Liver (tissue), 8 donors: ENCODE measurements at regions not wholly inside any gene's neighbourhood (a gene's known extent, or its start where the extent isn't known, plus 50 kb on each side); places are given as distances from the start of the nearest gene placed in this dataset.

ENCODE experiments used
- DNase-seq: peaks from one replicate; pipeline ENCODE4 v3.0.0-alpha.2; 2017; ENCODE audit warnings: low spot score
- H3K27ac ChIP-seq, 2 donors: one replicate each; pipeline ENCODE4 v1.7.0; 2013; ENCODE audit warnings: inconsistent platforms in 2 of 2, low read length in 2 of 2, control low read depth in 1 of 2, low read depth in 1 of 2, mild to moderate bottlenecking in 1 of 2
- H3K27me3 ChIP-seq, 4 donors: one replicate each; pipeline versions ENCODE4 v1.6.1 to v1.7.0; 2013; ENCODE audit warnings: low read length in 3 of 4, inconsistent platforms in 1 of 4, mild to moderate bottlenecking in 1 of 4, moderate library complexity in 1 of 4; ENCODE audit not compliant: control insufficient read depth in 4 of 4, insufficient read depth in 4 of 4
- H3K36me3 ChIP-seq, 4 donors: one replicate each; pipeline versions ENCODE4 v1.6.1 to v1.7.0; 2013; ENCODE audit warnings: low read length in 3 of 4, mild to moderate bottlenecking in 3 of 4, low read depth in 1 of 4, moderate library complexity in 1 of 4; ENCODE audit not compliant: control insufficient read depth in 4 of 4, insufficient read depth in 3 of 4
- H3K4me1 ChIP-seq, 4 donors: one replicate each; pipeline versions ENCODE4 v1.6.1 to v1.7.0; 2013; ENCODE audit warnings: low read length in 3 of 4, mild to moderate bottlenecking in 3 of 4, moderate library complexity in 1 of 4; ENCODE audit not compliant: control insufficient read depth in 4 of 4, insufficient read depth in 4 of 4
- H3K4me3 ChIP-seq, 3 donors: one replicate each; pipeline versions ENCODE4 v1.6.1 to v1.7.0; 2013; ENCODE audit warnings: low read length in 3 of 3, control low read depth in 1 of 3, low read depth in 1 of 3, mild to moderate bottlenecking in 1 of 3
- H3K9ac ChIP-seq, 2 donors: one replicate each; pipeline ENCODE4 v1.7.0; 2013; ENCODE audit warnings: low read length in 2 of 2, mild to moderate bottlenecking in 2 of 2, moderate library complexity in 2 of 2, control low read depth in 1 of 2, low read depth in 1 of 2
- H3K9me3 ChIP-seq, 4 donors: one replicate each; pipeline versions ENCODE4 v1.6.1 to v1.7.0; 2013; ENCODE audit warnings: low read length in 3 of 4; ENCODE audit not compliant: control insufficient read depth in 4 of 4
- EGR1 ChIP-seq, 2 donors: IDR thresholded peaks; 2 replicates each; pipeline ENCODE4 v1.6.1; 2016 to 2018; ENCODE audit warnings: antibody characterized with exemption in 2 of 2, low read depth in 2 of 2
- FOXA1 ChIP-seq: IDR thresholded peaks from 2 replicates; pipeline ENCODE4 v1.6.1; 2016; ENCODE audit warnings: antibody characterized with exemption
- FOXA2 ChIP-seq: IDR thresholded peaks from 2 replicates; pipeline ENCODE4 v1.6.1; 2016; ENCODE audit warnings: antibody characterized with exemption
- GABPA ChIP-seq, 2 donors: IDR thresholded peaks in 1 of 2; conservative IDR thresholded peaks in 1 of 2; 2 replicates each; pipeline ENCODE4 v1.6.1; 2016; ENCODE audit warnings: antibody characterized with exemption in 2 of 2, mild to moderate bottlenecking in 1 of 2, moderate library complexity in 1 of 2
- JUND ChIP-seq, 2 donors: IDR thresholded peaks; 2 replicates each; pipeline ENCODE4 v1.6.1; 2016; ENCODE audit warnings: antibody characterized with exemption in 2 of 2
- NR2F2 ChIP-seq: IDR thresholded peaks from 2 replicates; pipeline ENCODE4 v1.6.1; 2016; ENCODE audit warnings: antibody characterized with exemption
- RAD21 ChIP-seq, 2 donors: IDR thresholded peaks; 2 replicates each; pipeline ENCODE4 v1.6.1; 2016; ENCODE audit warnings: antibody characterized with exemption in 2 of 2, mild to moderate bottlenecking in 2 of 2
- RXRA ChIP-seq, 2 donors: IDR thresholded peaks; 2 replicates each; pipeline ENCODE4 v1.6.1; 2017 to 2018; ENCODE audit warnings: antibody characterized with exemption in 2 of 2, mild to moderate bottlenecking in 1 of 2
- SP1 ChIP-seq: IDR thresholded peaks from 2 replicates; pipeline ENCODE4 v1.6.1; 2018; ENCODE audit warnings: antibody characterized with exemption, mild to moderate bottlenecking
- YY1 ChIP-seq: IDR thresholded peaks from 2 replicates; pipeline ENCODE4 v1.6.1; 2016; ENCODE audit warnings: antibody characterized with exemption, mild to moderate bottlenecking
- WGBS: extraction: QIAGEN DNeasy Blood & Tissue Kit; methylation state at CpG from one replicate; pipeline ENCODE4 v1.1.7; 2013; 5-methylcytosine and 5-hydroxymethylcytosine counted together
- TF ChIP-seq, protein P1 (sequence below): fragments of 150-350 bp; IDR thresholded peaks from 2 replicates; pipeline ENCODE4 v1.5.1; 2017; ENCODE audit warnings: improper control_type of control experiment, low read depth, low read length; ENCODE audit not compliant: missing input control
- TF ChIP-seq, protein P2 (sequence below): IDR thresholded peaks from 2 replicates; pipeline ENCODE4 v1.6.1; 2016; ENCODE audit warnings: antibody characterized with exemption
- TF ChIP-seq, protein P3 (sequence below): IDR thresholded peaks from 2 replicates; pipeline ENCODE4 v1.6.1; 2016; ENCODE audit warnings: antibody characterized with exemption
- TF ChIP-seq, protein P4 (sequence below): IDR thresholded peaks from 2 replicates; pipeline ENCODE4 v1.6.1; 2016; ENCODE audit warnings: antibody characterized with exemption, mild to moderate bottlenecking
- donor health status: healthy.
- donor health status: healthy.
- donor health status: healthy.
- donor health status: healthy.
- donor health status: healthy.

DNA sequence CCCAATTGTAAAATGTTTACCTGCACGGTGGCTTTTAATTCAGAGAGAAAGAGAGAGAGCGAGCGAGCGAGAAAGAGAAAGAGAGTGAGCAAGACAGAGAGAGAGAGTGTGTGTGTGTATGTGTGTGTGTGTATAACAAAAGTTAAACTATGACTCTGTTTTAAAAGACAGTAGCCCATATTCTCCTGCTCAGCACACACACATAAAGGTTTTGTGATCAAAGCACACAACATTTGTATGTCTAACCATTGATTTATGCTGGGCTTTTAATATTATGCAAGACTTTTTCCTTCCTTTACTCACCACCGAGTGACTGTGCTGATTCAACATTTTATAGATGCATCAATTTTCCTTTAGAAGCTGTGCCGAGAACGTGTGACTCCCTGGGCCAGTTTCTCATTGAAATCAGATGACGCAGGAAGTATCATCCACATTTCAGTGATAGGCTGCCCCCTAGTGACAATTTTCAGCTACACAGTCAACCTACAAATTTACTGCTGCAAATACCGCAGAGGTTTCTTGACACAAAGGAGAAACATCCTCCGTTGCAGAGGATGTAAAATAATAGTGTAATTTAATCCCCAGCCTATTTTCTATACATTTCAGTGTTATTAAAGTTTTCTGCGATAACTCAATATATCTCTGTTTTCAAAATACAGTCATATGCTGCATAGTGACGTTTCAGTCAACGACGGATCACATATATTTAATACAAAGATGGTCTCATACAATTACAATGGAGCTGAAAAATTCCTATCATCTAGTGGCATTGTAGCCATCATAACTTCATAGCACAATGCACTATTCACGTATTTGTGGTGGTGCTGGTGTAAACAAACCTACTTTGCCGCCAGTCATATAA lies 165.9 kb upstream of the TANK start:
- WGBS, result 48% methylated on average over 16 of the region's 16 CpGs
- no peak overlapping the region for H3K27ac ChIP-seq
- peak; percentile 65 for DNase-seq
- H3K4me1 ChIP-seq, result peaks cover 0 to 3% (median 1%) of the 10 kb centered on the region in 4 donors
- H3K9ac ChIP-seq, result no peak overlapping the region
- H3K9me3 ChIP-seq, result no peaks in the 10 kb centered on the region
- H3K4me3 ChIP-seq, result no peak overlapping the region
- TF ChIP-seq, protein P1, sequence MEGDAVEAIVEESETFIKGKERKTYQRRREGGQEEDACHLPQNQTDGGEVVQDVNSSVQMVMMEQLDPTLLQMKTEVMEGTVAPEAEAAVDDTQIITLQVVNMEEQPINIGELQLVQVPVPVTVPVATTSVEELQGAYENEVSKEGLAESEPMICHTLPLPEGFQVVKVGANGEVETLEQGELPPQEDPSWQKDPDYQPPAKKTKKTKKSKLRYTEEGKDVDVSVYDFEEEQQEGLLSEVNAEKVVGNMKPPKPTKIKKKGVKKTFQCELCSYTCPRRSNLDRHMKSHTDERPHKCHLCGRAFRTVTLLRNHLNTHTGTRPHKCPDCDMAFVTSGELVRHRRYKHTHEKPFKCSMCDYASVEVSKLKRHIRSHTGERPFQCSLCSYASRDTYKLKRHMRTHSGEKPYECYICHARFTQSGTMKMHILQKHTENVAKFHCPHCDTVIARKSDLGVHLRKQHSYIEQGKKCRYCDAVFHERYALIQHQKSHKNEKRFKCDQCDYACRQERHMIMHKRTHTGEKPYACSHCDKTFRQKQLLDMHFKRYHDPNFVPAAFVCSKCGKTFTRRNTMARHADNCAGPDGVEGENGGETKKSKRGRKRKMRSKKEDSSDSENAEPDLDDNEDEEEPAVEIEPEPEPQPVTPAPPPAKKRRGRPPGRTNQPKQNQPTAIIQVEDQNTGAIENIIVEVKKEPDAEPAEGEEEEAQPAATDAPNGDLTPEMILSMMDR, result peak; percentile 85
- peak; percentile 93 for TF ChIP-seq RAD21 (IDR thresholded peaks at IDR 0.05)
- no peak for TF ChIP-seq SP1
- H3K27me3 ChIP-seq, result no peaks in the 10 kb centered on the region
- no peaks in the 10 kb centered on the region for H3K36me3 ChIP-seq

DNA sequence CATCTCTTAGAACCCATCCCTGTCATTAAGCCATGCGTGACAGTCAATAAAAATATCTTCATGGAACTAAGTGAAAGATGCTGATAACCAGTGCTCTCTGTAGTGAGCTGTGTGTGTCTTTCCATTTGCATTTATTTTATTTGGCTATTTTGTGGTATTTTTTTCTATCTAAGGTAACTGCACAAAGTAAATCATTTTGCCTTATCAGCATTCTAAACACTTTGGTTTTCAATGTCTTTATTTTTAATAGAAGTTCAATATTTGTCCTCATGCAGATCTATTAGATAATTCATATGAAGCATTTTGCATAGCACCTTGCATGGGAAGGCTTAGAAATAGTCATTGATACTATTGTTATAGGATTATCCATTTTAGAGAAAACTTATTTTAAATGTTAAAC lies 163.6 kb upstream of the TANK start:
- TF ChIP-seq EGR1 (IDR thresholded peaks at IDR 0.05; ENCODE audit: low read depth in 2 of 2) (no peak), YY1 (no peak), FOXA1 (no peak), JUND (IDR thresholded peaks at IDR 0.05) (no peak), NR2F2 (no peak), FOXA2 (no peak), GABPA (IDR thresholded peaks at IDR 0.05 in 1 of 2, conservative IDR thresholded peaks at IDR 0.05 in 1 of 2) (no peak), RXRA (IDR thresholded peaks at IDR 0.05) (no peak), SP1 (no peak)
- TF ChIP-seq, protein P2, sequence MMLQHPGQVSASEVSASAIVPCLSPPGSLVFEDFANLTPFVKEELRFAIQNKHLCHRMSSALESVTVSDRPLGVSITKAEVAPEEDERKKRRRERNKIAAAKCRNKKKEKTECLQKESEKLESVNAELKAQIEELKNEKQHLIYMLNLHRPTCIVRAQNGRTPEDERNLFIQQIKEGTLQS, result no peak
- TF ChIP-seq, protein P3, sequence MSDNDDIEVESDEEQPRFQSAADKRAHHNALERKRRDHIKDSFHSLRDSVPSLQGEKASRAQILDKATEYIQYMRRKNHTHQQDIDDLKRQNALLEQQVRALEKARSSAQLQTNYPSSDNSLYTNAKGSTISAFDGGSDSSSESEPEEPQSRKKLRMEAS, result no peak
- TF ChIP-seq, protein P1, result no peak
- TF ChIP-seq, protein P4, sequence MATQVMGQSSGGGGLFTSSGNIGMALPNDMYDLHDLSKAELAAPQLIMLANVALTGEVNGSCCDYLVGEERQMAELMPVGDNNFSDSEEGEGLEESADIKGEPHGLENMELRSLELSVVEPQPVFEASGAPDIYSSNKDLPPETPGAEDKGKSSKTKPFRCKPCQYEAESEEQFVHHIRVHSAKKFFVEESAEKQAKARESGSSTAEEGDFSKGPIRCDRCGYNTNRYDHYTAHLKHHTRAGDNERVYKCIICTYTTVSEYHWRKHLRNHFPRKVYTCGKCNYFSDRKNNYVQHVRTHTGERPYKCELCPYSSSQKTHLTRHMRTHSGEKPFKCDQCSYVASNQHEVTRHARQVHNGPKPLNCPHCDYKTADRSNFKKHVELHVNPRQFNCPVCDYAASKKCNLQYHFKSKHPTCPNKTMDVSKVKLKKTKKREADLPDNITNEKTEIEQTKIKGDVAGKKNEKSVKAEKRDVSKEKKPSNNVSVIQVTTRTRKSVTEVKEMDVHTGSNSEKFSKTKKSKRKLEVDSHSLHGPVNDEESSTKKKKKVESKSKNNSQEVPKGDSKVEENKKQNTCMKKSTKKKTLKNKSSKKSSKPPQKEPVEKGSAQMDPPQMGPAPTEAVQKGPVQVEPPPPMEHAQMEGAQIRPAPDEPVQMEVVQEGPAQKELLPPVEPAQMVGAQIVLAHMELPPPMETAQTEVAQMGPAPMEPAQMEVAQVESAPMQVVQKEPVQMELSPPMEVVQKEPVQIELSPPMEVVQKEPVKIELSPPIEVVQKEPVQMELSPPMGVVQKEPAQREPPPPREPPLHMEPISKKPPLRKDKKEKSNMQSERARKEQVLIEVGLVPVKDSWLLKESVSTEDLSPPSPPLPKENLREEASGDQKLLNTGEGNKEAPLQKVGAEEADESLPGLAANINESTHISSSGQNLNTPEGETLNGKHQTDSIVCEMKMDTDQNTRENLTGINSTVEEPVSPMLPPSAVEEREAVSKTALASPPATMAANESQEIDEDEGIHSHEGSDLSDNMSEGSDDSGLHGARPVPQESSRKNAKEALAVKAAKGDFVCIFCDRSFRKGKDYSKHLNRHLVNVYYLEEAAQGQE, result no peak
- 98% methylated on average over 1 of the region's 1 CpG for WGBS
- H3K27ac ChIP-seq, result no peak overlapping the region
- H3K9me3 ChIP-seq, result no peaks in the 10 kb centered on the region
- DNase-seq, result no peak
- no peak overlapping the region for H3K9ac ChIP-seq
- no peaks in the 10 kb centered on the region for H3K36me3 ChIP-seq
- no peaks in the 10 kb centered on the region for H3K27me3 ChIP-seq
- H3K4me3 ChIP-seq, result no peak overlapping the region
- peaks cover 0 to 3% (median 1%) of the 10 kb centered on the region in 4 donors for H3K4me1 ChIP-seq
